Activated CD4-positive, CD25-positive, alpha-beta regulatory T cell (primary cell): ENCODE measurements at regions not wholly inside any gene's neighbourhood (a gene's known extent, or its start where the extent isn't known, plus 50 kb on each side); places are given as distances from the start of the nearest gene placed in this dataset.

ENCODE experiments used
- DNase-seq, 4 experiments: peaks; one replicate each; lab custom pipeline; 2025; lab: John Stamatoyannopoulos, UW

GRCh38 chr6:132937466-132937906 lies 123.1 kb downstream of the RPS12 start:
- no peak for DNase-seq

DNA sequence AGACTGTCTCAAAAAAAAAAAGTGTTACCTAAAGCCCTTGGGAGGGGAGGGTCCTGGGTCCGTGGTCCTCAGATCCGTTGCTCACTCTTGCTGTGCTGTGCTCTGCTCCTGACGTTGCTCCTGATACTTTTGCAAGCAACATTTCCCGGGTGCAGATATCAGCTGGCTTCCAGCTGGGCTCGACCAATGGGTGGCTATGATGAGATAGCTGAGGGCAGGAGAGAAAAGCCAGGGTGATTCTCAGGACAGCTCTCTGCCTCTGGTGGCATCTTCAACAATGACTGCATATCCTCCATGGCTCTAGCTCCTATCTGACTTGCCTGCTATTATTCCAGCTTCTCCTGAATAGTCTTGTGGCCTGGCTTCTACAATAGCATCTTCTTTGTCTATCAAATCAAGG lies 134.5 kb downstream of the RPS12 start:
- no peak for DNase-seq

DNA sequence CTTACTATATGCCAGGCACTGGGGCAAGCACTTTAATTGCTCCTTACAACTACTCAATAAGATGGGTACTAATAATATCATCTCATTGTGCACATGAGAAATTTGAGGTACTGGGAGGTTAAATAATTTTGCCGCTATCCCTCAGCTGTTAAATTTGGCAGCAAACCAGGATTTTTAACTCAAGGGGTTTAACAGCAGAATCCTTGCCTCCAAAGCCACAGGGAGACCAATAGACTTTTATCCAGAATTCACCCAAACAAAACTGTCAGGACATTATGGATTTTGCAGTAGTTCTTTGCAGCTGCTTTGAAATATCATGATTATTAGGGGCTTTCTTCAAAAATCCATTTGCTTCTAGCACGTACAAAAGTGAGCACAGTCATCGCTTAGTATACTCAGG lies 136.2 kb downstream of the RPS12 start:
- DNase-seq: no peak

- no peak for DNase-seq
Measured at GRCh38 chr6:132952031-132952867, 137.9 kb downstream of the RPS12 start.

GRCh38 chr6:132952986-132953385 lies 138.6 kb downstream of the RPS12 start:
- DNase-seq: no peak

DNA sequence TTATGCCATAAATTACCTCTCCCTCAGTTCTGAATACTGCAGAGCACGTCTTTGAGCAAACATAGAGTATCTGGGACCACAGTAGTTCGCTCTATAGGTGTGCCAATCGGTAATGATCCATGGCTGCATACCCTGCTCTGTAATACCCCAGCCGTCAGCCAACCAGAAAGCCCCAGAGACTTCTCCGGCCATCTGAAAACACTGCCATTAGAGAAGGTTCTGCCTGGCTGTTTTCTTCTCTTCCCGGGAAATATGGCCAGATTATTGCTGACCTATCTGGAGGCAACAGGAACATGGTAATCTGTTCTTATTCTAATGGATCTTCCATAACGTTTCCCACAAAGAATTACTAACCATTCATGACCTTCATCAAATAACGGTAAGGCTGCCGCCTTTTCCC lies 139.9 kb downstream of the RPS12 start:
- DNase-seq: no peak

GRCh38 chr6:132954936-132955335 lies 140.6 kb downstream of the RPS12 start:
- no peak for DNase-seq

- no peak for DNase-seq
Measured at GRCh38 chr6:132959639-132960326, 145.4 kb downstream of the RPS12 start.

DNA sequence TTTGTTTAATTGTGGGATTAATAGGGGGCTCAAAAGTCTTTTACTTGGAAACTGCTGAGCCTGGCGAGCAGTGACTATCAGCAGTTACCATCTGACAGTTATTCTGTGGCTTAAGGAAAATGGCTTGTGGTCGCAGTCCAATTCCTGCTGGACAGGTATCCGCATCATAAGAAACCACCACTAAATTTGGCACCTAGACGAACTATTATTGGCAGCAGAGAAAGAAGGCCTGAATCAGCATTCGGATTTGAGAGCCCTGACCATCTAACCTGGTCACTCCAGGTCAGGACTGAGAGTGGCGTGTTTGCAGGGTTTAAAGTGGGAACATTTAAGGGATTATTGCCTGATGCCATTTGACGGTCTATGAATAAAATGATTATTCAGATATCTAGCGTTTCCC lies 146.4 kb downstream of the RPS12 start:
- DNase-seq: no peak

DNA sequence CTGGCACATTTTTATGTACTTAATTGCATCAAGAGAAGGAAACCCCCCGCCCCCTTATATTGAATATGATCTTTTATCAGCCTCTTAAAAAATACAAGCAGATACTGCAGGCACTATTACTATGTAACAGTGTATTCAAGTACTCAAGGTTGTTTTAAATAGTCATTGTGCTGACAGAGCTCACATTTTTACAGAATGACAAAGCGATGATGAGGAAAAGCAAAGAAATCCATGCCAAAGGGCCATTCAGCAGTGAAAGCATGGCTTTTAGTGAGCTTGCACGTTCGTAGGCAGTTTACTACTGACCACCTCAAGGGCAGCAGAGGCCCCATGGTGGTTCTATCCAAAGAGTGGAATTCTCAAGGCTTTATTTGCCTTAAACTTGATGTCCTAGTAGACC lies 146.8 kb downstream of the RPS12 start:
- no peak for DNase-seq

DNA sequence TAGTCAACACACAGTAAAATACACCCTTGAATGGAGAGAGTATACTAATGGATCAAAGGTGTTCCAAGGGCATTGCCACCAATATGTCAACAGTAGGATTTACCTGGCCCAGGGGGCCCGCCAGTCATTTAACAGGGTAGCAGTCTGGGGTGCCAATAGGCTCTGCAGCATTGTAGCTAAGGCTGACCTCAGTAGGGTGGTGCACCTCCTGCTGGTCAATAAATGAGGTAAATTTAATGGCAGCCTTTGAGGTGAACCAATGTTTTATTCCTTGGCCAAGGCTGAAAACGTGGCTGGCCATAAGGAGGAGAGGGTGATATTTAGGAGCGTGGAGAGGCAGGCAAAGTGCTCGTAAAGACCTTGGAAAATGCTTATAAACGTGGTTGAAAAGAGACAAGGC lies 147.2 kb downstream of the RPS12 start:
- DNase-seq: no peak

DNA sequence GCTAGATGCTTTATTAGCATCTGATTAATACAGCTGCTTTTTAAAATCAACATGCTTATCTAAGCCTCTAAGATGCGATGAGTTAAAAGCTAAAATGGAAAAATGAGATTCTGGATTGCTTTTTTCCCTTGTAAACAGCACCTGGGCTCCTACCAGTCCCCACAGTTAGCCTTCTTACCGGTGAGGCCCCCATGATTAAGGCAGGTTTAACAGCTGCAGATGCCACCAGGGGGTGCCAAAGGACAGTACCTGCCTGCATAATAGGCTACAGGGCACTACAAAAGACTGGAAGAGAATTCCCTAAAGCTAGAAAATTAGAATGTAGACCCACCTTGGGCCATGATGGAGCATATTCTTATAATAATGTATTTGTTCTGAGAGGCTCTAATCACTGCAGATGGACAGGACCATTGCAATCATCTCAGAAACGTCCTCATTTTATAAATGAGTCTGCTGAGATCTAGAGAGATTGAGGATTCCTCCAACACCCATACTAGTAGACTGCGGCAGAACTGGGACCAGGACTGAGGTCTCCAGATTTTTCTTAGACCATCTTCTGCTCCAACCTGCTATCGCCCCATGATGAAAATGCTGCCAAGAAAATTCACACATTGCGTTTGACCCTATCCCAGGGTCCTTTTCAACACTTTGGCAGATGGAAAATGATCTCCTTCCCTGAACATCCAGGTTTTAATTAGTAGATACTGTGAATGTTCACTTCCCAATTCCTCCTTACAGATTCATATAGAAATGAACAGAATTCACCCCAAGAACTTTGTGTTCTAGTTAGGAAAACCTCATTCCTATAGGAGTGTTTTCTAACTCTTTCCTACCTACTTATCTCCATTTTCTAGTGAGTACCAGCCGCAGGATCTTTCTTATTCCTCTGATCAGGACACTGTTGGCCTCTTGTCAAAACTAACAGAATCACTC lies 148.8 kb downstream of the RPS12 start:
- peak; percentile 2 to 28 (median 12) for DNase-seq

DNA sequence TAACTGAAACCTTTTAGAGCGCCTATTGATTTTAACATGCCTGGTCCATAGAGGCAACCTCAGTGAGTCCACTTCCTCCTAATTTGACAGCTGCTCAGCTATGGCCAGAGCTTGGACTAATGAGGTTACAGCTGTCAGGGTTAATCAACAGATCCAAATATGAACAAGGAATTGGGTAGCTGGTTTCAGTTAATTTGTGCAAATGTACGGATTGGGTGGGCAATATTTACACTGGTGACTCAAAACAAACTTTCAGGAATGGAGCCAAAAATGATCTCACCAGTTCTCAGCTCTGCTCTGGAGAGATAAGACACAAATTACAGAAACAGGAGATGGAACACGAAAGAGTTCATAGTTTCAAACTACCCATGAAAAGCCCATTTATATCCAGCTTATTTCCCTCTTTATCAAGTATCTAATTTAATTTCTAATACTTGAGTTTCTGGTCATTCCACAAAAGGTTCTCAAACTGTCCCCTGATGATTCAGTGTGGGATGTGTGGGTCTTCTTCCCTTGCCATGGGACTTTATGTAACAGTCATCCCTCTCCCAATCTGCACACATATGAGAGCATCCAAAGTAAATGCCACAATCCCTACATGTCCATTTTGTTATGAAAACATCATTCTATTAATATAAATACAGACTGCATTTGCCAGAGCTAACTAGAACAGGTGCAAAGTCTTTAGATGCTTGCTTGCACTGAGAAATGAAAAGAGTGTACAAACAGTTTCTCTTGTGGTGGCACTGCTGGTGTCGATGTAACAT lies 149.9 kb downstream of the RPS12 start:
- DNase-seq: no peak

DNA sequence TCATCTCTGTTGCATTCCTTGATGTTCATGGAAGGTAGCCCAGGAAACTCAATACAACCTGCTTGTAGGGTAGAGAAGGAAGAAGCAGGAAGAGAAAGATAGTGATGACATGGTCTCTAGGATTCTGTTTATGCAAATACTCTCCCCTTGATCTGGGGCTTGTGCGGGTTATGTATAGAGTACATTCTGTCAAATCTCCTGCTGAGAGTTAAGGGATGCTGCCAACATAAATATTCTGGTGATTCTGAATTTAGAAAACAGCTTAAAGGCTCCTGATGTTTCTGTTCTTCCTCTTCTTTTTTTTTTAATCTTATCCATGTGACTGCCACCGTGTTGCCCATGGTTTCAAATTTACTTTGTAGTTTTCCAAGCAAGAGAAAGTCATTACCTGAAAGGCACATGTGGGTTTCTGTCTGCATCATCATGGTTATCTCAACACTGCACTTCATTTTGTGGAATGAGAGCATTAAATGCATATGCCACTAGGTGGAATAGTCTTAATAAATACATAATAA lies 150.6 kb downstream of the RPS12 start:
- DNase-seq: no peak

DNA sequence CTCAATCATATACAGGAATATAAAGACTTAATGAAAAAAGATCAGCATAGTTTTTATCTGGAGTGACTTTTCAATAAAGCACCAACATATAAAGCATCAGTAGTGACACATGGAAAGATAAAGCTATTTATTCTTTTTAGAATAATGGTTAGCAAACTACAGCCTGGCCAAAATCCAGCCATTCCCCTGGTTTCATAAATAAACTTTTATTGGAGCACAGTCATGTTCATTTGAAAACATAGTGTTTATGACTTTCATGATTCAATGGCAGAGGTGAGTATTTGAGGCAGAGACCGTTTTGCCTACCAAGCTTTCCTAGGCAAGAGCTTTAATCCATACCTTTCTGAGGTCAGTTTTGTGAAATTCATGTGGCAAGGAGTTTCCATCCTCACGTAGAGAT lies 153.5 kb downstream of the RPS12 start:
- no peak for DNase-seq

DNA sequence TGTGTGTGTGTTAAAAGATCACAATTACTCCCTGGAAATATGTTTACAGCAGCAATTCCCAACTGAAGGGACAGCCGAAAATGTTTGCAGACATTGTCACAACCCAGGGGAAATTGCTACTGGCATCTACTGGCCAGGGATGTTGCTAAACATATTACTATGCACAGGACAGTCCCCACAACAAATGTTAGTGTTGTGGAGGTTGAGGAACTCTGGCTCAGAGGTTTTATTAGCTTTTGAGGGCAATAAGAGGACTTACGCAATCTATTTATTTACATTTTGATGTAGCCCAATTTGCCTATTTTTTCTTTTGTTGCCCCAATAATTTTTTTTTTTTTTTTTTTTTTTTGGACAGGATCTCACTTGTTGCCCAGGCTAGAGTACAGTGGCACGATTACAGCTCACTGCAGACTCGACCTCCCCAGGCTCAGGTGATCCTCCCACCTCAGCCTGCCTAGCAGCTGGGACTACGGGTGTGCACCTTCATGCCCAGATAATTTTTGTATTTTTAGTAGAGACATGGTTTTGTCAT lies 154.1 kb downstream of the RPS12 start:
- DNase-seq: no peak

DNA sequence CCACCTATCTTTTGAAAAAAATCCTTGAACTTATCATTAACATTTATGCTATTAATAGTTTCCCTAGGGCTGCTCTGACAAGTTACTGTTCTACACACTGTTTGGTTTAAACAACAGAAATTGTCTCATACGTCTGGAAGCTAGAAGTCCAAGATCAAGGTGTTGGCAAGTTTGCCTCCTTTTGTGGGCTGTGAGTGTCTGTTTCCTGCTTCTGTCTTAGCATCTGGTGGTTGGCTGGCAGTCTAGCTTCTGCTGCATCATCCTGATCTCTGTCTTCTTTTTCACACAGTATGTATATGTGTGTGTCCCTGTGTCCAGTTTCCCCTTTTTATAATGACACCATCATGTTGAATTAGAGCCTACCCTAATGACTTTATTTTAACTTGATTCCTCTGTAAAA lies 154.8 kb downstream of the RPS12 start:
- no peak for DNase-seq

- DNase-seq: no peak
Measured at GRCh38 chr6:132971676-132972075, 157.3 kb downstream of the RPS12 start.

- DNase-seq: no peak
Measured at GRCh38 chr6:132972254-132972653, 157.9 kb downstream of the RPS12 start.

- no peak for DNase-seq
Measured at GRCh38 chr6:132972971-132973370, 158.6 kb downstream of the RPS12 start.

DNA sequence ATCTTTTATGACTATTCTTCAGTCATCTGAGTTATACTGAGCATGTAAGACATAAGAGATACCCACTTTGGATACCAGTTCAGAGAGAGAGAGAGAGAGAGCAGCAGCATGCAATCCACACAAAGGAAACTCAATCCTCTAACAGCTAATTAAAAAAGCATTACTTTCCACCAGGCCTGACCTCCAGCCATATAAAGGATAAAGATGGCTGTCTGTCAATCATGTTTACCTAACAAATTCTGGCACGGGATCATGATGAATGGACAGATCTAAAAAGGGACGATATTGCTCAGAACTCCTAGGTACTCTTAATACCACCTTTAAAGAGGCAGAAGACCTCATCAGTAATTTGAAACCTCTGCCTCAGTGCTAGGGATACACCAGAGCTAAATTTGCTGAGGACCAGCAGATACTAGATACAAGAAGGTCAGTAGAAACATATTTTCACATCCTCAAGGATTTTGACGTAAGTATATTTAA lies 159.2 kb downstream of the RPS12 start:
- DNase-seq: no peak
